Parathyroid adenoma (tissue), 2 donors: ENCODE measurements at regions not wholly inside any gene's neighbourhood (a gene's known extent, or its start where the extent isn't known, plus 50 kb on each side); places are given as distances from the start of the nearest gene placed in this dataset.

Source experiments
- H2AFZ ChIP-seq: fragments of 300-600 bp; sonication (generic); one replicate; pipeline ENCODE4 v1.7.0; 2017; ENCODE audit warnings: antibody characterized with exemption, mild to moderate bottlenecking
- H3K27ac ChIP-seq: fragments of 300-600 bp; sonication (generic); one replicate; pipeline ENCODE4 v1.7.0; 2017
- H3K27me3 ChIP-seq: fragments of 300-600 bp; sonication (generic); one replicate; pipeline ENCODE4 v1.7.0; 2017; ENCODE audit warnings: low read length; ENCODE audit not compliant: control insufficient read depth, insufficient read depth
- H3K36me3 ChIP-seq: fragments of 300-600 bp; sonication (generic); one replicate; pipeline ENCODE4 v1.7.0; 2017; ENCODE audit warnings: low read length; ENCODE audit not compliant: control insufficient read depth, insufficient read depth
- H3K4me1 ChIP-seq: fragments of 300-600 bp; sonication (generic); one replicate; pipeline ENCODE4 v1.7.0; 2017; ENCODE audit warnings: control low read depth
- H3K4me2 ChIP-seq: fragments of 300-600 bp; sonication (generic); one replicate; pipeline ENCODE4 v1.7.0; 2017; ENCODE audit warnings: low read length
- H3K4me3 ChIP-seq: fragments of 300-600 bp; sonication (generic); one replicate; pipeline ENCODE4 v1.7.0; 2017; ENCODE audit warnings: low read depth, low read length
- H3K79me2 ChIP-seq: fragments of 300-600 bp; sonication (generic); one replicate; pipeline ENCODE4 v1.7.0; 2017; ENCODE audit warnings: control low read depth
- H3K9ac ChIP-seq: fragments of 300-600 bp; sonication (generic); one replicate; pipeline ENCODE4 v1.7.0; 2017; ENCODE audit warnings: mild to moderate bottlenecking
- H3K9me3 ChIP-seq: fragments of 300-600 bp; sonication (generic); one replicate; pipeline ENCODE4 v1.7.0; 2017; ENCODE audit warnings: low read length; ENCODE audit not compliant: control insufficient read depth
- CTCF ChIP-seq: fragments of 300-600 bp; sonication (generic); IDR thresholded peaks from one replicate; pipeline ENCODE4 v1.7.0; 2017; ENCODE audit warnings: antibody characterized with exemption, mild to moderate bottlenecking
- donor health status: primary hyperparathyroidism.

DNA sequence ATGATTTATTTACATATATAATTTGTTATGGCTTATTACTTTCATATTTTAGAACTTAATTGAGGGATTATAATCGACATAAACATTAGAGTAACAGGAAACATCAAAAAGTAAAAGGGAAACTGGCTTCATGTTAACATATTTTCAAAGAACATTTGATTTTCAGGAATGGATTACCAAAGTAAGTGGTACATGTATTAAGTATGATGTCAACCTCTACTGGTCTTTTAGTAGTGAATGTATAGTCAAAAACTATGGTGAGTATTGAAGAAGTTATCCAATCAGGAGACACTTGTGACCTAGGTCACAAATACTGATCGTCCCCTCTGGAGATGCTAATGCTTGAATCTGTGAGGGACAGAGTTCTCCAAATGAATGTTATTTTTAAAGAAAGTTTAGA, 768.9 kb upstream of the ADGRL4 start:
- no peak for TF ChIP-seq CTCF
- no peaks in the 10 kb centered on the region for H3K9me3 ChIP-seq
- H3K4me1 ChIP-seq: no peaks in the 10 kb centered on the region

DNA sequence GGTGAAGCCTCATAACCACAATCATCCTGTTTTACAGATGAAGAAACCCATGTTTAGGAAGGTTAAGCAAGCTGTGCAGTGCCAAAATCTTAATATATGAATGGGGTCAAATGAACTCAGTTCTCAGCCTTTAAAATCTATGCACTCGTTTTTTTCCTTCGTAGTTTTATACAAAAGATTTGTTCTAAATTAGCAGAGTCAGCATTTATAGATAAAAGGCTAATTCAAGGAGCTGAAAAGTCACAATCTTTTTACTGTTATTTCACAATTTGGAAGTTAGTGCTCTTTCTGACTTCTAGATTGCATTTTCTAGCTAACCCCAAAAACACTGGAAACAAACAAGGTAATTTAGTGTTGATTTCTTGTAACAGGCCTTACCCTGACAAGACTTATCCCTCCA, 766.9 kb upstream of the ADGRL4 start:
- Histone ChIP-seq H3K79me2 (no peaks in the 10 kb centered on the region), H3K27me3 (no peaks in the 10 kb centered on the region), H3K4me3 (no peak overlapping the region)

More for the DNA sequence above, 768.9 kb upstream of the ADGRL4 start:
- no peaks in the 10 kb centered on the region for H3K27me3 ChIP-seq
- no peak overlapping the region for H3K9ac ChIP-seq
- no peaks in the 10 kb centered on the region for H3K79me2 ChIP-seq
- no peak overlapping the region for H2AFZ ChIP-seq
- no peak overlapping the region for H3K4me3 ChIP-seq
- H3K27ac ChIP-seq: no peak overlapping the region
- no peaks in the 10 kb centered on the region for H3K36me3 ChIP-seq
- no peak overlapping the region for H3K4me2 ChIP-seq

DNA sequence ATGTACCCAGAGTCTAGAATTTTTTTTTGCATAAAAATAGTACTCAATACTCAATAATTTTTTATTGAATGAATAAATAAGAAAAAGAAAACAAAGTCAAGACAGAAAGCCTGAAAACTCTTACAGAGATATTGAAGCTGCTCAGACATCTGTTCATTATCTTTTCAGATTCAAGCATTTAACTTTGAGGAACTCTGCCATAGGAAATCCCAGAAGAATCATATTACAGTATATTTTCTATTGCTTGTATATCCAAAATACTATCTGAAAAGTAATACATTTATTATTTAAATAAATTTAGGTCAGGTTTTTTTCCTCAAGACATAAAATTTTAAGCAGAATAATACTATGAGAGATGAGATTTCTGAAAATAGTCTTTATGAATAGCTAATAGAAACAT, 755.9 kb upstream of the ADGRL4 start:
- H3K4me1 ChIP-seq: no peaks in the 10 kb centered on the region
- no peak overlapping the region for H3K9ac ChIP-seq
- H3K27ac ChIP-seq: no peak overlapping the region
- H3K4me2 ChIP-seq: no peak overlapping the region
- H3K79me2 ChIP-seq: no peaks in the 10 kb centered on the region
- H3K27me3 ChIP-seq: no peaks in the 10 kb centered on the region
- no peak overlapping the region for H3K4me3 ChIP-seq
- TF ChIP-seq CTCF: no peak
- no peaks in the 10 kb centered on the region for H3K9me3 ChIP-seq
- no peak overlapping the region for H2AFZ ChIP-seq
- H3K36me3 ChIP-seq: no peaks in the 10 kb centered on the region

More for the DNA sequence above, 766.9 kb upstream of the ADGRL4 start:
- Histone ChIP-seq H3K27ac (no peak overlapping the region), H3K36me3 (no peaks in the 10 kb centered on the region), H3K9me3 (no peaks in the 10 kb centered on the region), H3K9ac (no peak overlapping the region), H2AFZ (no peak overlapping the region), H3K4me2 (no peak overlapping the region), H3K4me1 (no peaks in the 10 kb centered on the region)
- no peak for TF ChIP-seq CTCF

DNA sequence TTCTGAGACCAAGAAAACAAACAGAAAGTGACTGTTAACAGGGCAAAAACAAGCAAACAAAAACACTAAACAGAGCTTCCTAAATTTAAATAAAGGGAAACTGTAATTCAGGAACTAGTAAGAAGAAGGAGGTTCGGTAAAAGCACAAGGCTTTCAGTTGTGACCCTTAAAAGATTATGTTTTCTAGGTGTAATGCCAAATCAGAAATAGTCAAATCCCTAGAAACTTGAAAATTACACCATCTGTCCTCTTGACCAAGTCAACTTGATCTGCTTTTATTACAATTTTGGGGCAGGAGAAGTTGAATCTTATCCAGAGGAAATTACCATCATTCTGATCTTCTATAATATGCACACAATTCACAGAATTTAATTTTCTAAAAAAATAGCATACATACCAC, 754.0 kb upstream of the ADGRL4 start:
- no peak overlapping the region for H3K4me3 ChIP-seq
- TF ChIP-seq CTCF: no peak
- H2AFZ ChIP-seq: no peak overlapping the region
- no peaks in the 10 kb centered on the region for H3K9me3 ChIP-seq
- no peaks in the 10 kb centered on the region for H3K27me3 ChIP-seq
- no peak overlapping the region for H3K27ac ChIP-seq
- no peaks in the 10 kb centered on the region for H3K79me2 ChIP-seq
- no peak overlapping the region for H3K9ac ChIP-seq
- no peak overlapping the region for H3K4me2 ChIP-seq
- H3K36me3 ChIP-seq: no peaks in the 10 kb centered on the region
- no peaks in the 10 kb centered on the region for H3K4me1 ChIP-seq

GRCh38 chr1:79749607-79750006, 743.1 kb upstream of the ADGRL4 start:
- H3K27me3 ChIP-seq: no peaks in the 10 kb centered on the region
- H3K36me3 ChIP-seq: no peaks in the 10 kb centered on the region
- H3K9me3 ChIP-seq: no peaks in the 10 kb centered on the region
- no peak overlapping the region for H2AFZ ChIP-seq
- H3K27ac ChIP-seq: no peak overlapping the region
- no peak overlapping the region for H3K4me2 ChIP-seq
- H3K79me2 ChIP-seq: no peaks in the 10 kb centered on the region
- no peak for TF ChIP-seq CTCF
- H3K9ac ChIP-seq: no peak overlapping the region
- H3K4me3 ChIP-seq: no peak overlapping the region
- H3K4me1 ChIP-seq: no peaks in the 10 kb centered on the region
